HCT116 (cell line): ENCODE measurements at regions not wholly inside any gene's neighbourhood (a gene's known extent, or its start where the extent isn't known, plus 50 kb on each side); places are given as distances from the start of the nearest gene placed in this dataset.

ENCODE experiments used
- CTCF ChIP-seq, 3 experiments: fragments of 200-600 bp in 1 of 3; sonication (generic) in 1 of 3; IDR thresholded peaks in 2 of 3; conservative IDR thresholded peaks in 1 of 3; 2 replicates each; pipeline ENCODE4 v1.5.1; 2012 to 2017; ENCODE audit warnings: low read depth in 2 of 3, low read length in 2 of 3, antibody characterized with exemption in 1 of 3, borderline replicate concordance in 1 of 3, control low read depth in 1 of 3, mild to moderate bottlenecking in 1 of 3, mixed read lengths in 1 of 3, mixed run types in 1 of 3, moderate library complexity in 1 of 3; ENCODE audit not compliant: insufficient read depth in 1 of 3
- EZH2 ChIP-seq: fragments of 200-600 bp; sonication (generic); IDR thresholded peaks from 2 replicates; pipeline ENCODE4 v1.6.1; 2017; ENCODE audit warnings: antibody characterized with exemption, mixed run types
- EZH2phosphoT487 ChIP-seq: fragments of 200-600 bp; IDR thresholded peaks from 2 replicates; pipeline ENCODE4 v1.6.1; 2018; ENCODE audit warnings: antibody characterized with exemption, borderline replicate concordance
- FOSL1 ChIP-seq: IDR thresholded peaks from 2 replicates; pipeline ENCODE4 v1.6.1; 2012; ENCODE audit warnings: low read depth
- POLR2A ChIP-seq: IDR thresholded peaks from 2 replicates; pipeline ENCODE4 v1.7.0; 2011; ENCODE audit warnings: borderline replicate concordance; ENCODE audit not compliant: insufficient read depth, insufficient read length; ENCODE audit errors: extremely low read depth
- POLR2AphosphoS5 ChIP-seq: IDR thresholded peaks from 2 replicates; pipeline ENCODE4 v1.6.1; 2011; ENCODE audit warnings: mild to moderate bottlenecking, low read depth, low read length, moderate library complexity
- RAD21 ChIP-seq: IDR thresholded peaks from 2 replicates; pipeline ENCODE4 v1.6.1; 2012; ENCODE audit warnings: low read depth, mild to moderate bottlenecking
- REST ChIP-seq: IDR thresholded peaks from 2 replicates; pipeline ENCODE4 v1.6.1; 2012; ENCODE audit warnings: low read depth
- ZFX ChIP-seq: fragments of 450-650 bp; IDR thresholded peaks from 2 replicates; pipeline ENCODE4 v1.6.1; 2017

GRCh38 chr4:153109296-153109849 lies 94.9 kb upstream of the TRIM2 start:
- TF ChIP-seq CTCF (IDR thresholded peaks at IDR 0.05 in 2 of 3, conservative IDR thresholded peaks at IDR 0.05 in 1 of 3; ENCODE audit: borderline replicate concordance in 1 of 3, insufficient read depth in 1 of 3, low read depth in 2 of 3, low read length in 2 of 3), result no peak
- TF ChIP-seq EZH2phosphoT487, result no peak
- TF ChIP-seq POLR2A, result no peak
- TF ChIP-seq REST, result no peak
- no peak for TF ChIP-seq EZH2
- no peak for TF ChIP-seq ZFX
- TF ChIP-seq RAD21, result no peak
- TF ChIP-seq POLR2AphosphoS5, result no peak
- TF ChIP-seq FOSL1, result no peak
